Muscle layer of duodenum (tissue), 2 donors: ENCODE measurements at regions not wholly inside any gene's neighbourhood (a gene's known extent, or its start where the extent isn't known, plus 50 kb on each side); places are given as distances from the start of the nearest gene placed in this dataset.

Experiments
- H3K27ac ChIP-seq: one replicate; pipeline ENCODE4 v1.7.0; 2013; ENCODE audit warnings: mild to moderate bottlenecking, low read length
- H3K27me3 ChIP-seq: one replicate; pipeline ENCODE4 v1.7.0; 2013; ENCODE audit warnings: low read depth, mild to moderate bottlenecking, control low read depth, low read length
- H3K36me3 ChIP-seq, 2 donors: one replicate each; pipeline ENCODE4 v1.7.0; 2013; ENCODE audit warnings: low read length in 2 of 2, control low read depth in 1 of 2, mild to moderate bottlenecking in 1 of 2; ENCODE audit not compliant: insufficient read depth in 2 of 2, control insufficient read depth in 1 of 2
- H3K4me1 ChIP-seq, 2 donors: one replicate each; pipeline ENCODE4 v1.7.0; 2013; ENCODE audit warnings: low read length in 2 of 2, mild to moderate bottlenecking in 2 of 2, control low read depth in 1 of 2, moderate library complexity in 1 of 2; ENCODE audit not compliant: insufficient read depth in 2 of 2, control insufficient read depth in 1 of 2
- H3K4me3 ChIP-seq, 2 donors: one replicate each; pipeline ENCODE4 v1.7.0; 2013; ENCODE audit warnings: low read length in 2 of 2, low read depth in 1 of 2, mild to moderate bottlenecking in 1 of 2
- H3K9me3 ChIP-seq, 2 donors: one replicate each; pipeline ENCODE4 v1.7.0; 2013; ENCODE audit warnings: low read length in 2 of 2, control low read depth in 1 of 2, mild to moderate bottlenecking in 1 of 2; ENCODE audit not compliant: control insufficient read depth in 1 of 2
- donor health status: healthy.

DNA sequence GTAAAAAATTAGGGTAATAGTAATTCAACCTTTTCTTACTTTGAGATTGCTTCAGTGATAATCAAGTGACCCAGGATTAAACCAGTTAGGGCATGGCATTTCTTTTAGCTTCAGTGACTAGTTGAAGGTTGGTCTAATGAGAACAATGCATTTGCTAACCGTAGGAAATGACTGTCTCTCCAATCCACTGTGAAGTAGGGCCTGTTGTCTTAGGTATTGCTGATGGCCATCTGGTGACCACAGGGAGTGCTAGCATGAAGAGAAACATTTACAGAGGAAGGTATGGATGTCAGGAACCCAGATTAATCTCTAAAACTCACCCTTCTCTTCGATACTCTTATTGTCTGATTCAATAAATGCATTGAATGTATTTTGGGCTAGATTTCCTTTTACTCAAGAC is 535.9 kb upstream of the SEMA6A start:
- Histone ChIP-seq H3K36me3 (no peaks in the 10 kb centered on the region), H3K27me3 (no peaks in the 10 kb centered on the region), H3K4me1 (no peaks in the 10 kb centered on the region), H3K9me3 (no peaks in the 10 kb centered on the region), H3K4me3 (no peak overlapping the region), H3K27ac (no peak overlapping the region)

DNA sequence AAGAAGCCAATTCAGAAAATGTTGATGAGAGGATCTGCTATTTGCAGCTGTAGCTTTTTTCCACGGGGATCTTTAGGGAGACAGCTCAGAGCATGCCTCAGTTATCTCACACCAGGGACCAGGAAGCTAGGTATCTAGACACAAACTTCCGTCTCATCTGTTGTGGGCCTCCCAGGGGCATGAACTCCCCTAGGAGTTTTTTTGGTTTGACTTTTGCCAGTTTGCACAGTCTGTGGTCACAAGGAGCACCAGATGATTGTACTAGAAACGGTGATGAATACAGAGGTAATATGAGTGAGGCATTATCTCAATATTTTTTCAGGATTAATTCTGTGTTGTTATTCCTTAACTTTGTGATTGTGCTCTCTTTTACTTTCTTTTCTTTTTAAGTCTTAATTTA is 533.2 kb upstream of the SEMA6A start:
- no peaks in the 10 kb centered on the region for H3K9me3 ChIP-seq
- H3K27me3 ChIP-seq = no peaks in the 10 kb centered on the region
- no peaks in the 10 kb centered on the region for H3K36me3 ChIP-seq
- H3K4me3 ChIP-seq = no peak overlapping the region
- no peak overlapping the region for H3K27ac ChIP-seq
- no peaks in the 10 kb centered on the region for H3K4me1 ChIP-seq

- H3K4me1 ChIP-seq = no peaks in the 10 kb centered on the region
- H3K36me3 ChIP-seq = no peaks in the 10 kb centered on the region
- H3K9me3 ChIP-seq = no peaks in the 10 kb centered on the region
- no peaks in the 10 kb centered on the region for H3K27me3 ChIP-seq
- no peak overlapping the region for H3K27ac ChIP-seq
- H3K4me3 ChIP-seq = no peak overlapping the region
Observed at GRCh38 chr5:117103703-117104102, 529.1 kb upstream of the SEMA6A start.

GRCh38 chr5:117102591-117102990 is 528.0 kb upstream of the SEMA6A start:
- H3K4me1 ChIP-seq = no peaks in the 10 kb centered on the region
- H3K27ac ChIP-seq = no peak overlapping the region
- no peaks in the 10 kb centered on the region for H3K36me3 ChIP-seq
- no peak overlapping the region for H3K4me3 ChIP-seq
- no peaks in the 10 kb centered on the region for H3K9me3 ChIP-seq
- no peaks in the 10 kb centered on the region for H3K27me3 ChIP-seq

GRCh38 chr5:117100176-117100575 is 525.6 kb upstream of the SEMA6A start:
- H3K9me3 ChIP-seq = no peaks in the 10 kb centered on the region
- no peak overlapping the region for H3K27ac ChIP-seq
- H3K4me1 ChIP-seq = no peaks in the 10 kb centered on the region
- no peak overlapping the region for H3K4me3 ChIP-seq
- H3K27me3 ChIP-seq = no peaks in the 10 kb centered on the region
- no peaks in the 10 kb centered on the region for H3K36me3 ChIP-seq

GRCh38 chr5:117098094-117098493 is 523.5 kb upstream of the SEMA6A start:
- H3K9me3 ChIP-seq = no peaks in the 10 kb centered on the region
- no peaks in the 10 kb centered on the region for H3K4me1 ChIP-seq
- no peak overlapping the region for H3K27ac ChIP-seq
- H3K27me3 ChIP-seq = no peaks in the 10 kb centered on the region
- no peaks in the 10 kb centered on the region for H3K36me3 ChIP-seq
- H3K4me3 ChIP-seq = no peak overlapping the region

- Histone ChIP-seq H3K4me3 (no peak overlapping the region), H3K9me3 (no peaks in the 10 kb centered on the region), H3K27me3 (no peaks in the 10 kb centered on the region), H3K36me3 (no peaks in the 10 kb centered on the region), H3K27ac (no peak overlapping the region), H3K4me1 (no peaks in the 10 kb centered on the region)
Observed at GRCh38 chr5:117095346-117096332, 521.0 kb upstream of the SEMA6A start.

DNA sequence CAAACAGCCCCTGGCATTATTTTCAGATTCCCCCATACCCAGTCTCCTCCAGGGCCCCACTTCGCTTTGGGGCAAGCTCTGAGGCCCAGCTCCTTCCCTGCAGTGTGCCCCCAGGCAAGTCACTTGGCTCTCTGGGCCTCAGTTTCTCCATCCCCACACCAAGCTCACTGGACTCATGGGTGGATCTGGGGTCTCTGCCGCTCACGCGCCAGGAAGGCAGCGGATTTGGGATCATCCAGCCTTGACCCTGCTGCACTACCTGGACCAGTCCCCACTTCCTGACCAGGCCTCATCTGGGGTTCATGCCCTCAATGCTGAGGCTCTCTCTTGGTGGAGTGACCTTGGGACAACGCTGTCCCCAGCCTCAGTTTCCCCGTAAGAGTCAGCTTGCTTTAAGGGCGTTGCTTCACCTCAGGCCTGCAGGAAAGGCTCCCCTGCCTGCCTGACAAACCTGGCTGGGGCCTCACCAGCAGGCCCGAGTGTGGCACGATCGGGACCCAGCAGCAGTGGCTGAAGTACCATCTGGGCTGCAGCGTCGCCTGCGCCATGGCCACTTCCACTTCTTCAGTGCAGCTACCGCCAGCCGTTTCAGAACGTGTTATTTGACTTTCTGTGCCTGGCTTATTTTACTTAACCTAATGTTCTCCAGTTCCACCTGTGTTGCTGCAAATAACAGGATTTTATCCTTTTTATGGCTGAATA is 519.6 kb upstream of the SEMA6A start:
- H3K9me3 ChIP-seq = no peaks in the 10 kb centered on the region

DNA sequence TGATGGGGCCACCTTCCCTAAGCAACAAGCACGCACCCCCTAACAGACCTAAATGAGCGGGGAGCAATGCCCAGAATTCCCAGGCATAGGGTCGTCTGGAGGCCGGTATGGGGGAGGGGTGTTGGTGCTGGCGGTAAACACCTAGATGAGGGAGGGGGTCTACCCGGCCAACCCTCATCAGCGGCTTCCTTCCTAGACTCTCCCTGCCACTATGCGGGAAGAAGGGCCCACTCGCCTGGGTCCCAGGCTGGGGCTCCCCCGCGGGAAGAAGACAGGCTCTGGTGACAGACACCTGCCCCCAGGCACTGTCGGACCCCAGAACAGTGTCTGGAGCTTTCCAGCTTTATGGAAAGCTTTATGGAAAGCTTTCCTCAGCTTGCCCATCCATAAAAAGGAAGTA is 519.0 kb upstream of the SEMA6A start:
- H3K27ac ChIP-seq = no peak overlapping the region
- H3K4me1 ChIP-seq = no peaks in the 10 kb centered on the region
- H3K9me3 ChIP-seq = no peaks in the 10 kb centered on the region
- no peaks in the 10 kb centered on the region for H3K36me3 ChIP-seq
- H3K4me3 ChIP-seq = no peak overlapping the region
- H3K27me3 ChIP-seq = no peaks in the 10 kb centered on the region

More for the DNA sequence above, 519.6 kb upstream of the SEMA6A start:
- H3K27ac ChIP-seq = no peak overlapping the region
- no peaks in the 10 kb centered on the region for H3K36me3 ChIP-seq
- H3K27me3 ChIP-seq = no peaks in the 10 kb centered on the region
- no peaks in the 10 kb centered on the region for H3K4me1 ChIP-seq
- H3K4me3 ChIP-seq = no peak overlapping the region

DNA sequence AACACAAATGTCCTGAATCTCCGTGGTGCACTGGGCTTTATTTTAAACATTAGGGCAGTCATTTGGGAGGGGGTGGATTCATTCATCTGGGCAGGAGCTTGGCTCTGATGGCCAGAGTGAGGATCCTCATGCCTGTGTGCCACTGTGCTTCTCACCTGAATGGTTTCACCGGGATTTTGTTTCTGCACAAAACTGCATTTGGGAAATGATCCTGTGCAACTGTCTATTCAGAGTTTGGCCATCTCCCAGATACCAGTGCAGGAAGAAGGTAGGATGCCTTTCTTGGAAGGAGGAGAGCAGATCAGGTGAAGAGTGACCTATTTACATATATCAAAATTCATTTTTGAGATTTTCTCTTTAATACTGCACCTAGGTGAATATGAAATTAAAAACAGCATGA is 514.4 kb upstream of the SEMA6A start:
- H3K27ac ChIP-seq = no peak overlapping the region
- H3K4me3 ChIP-seq = no peak overlapping the region
- H3K27me3 ChIP-seq = no peaks in the 10 kb centered on the region
- H3K4me1 ChIP-seq = no peaks in the 10 kb centered on the region
- no peaks in the 10 kb centered on the region for H3K9me3 ChIP-seq
- H3K36me3 ChIP-seq = no peaks in the 10 kb centered on the region

GRCh38 chr5:117088176-117088575 is 513.6 kb upstream of the SEMA6A start:
- H3K36me3 ChIP-seq = no peaks in the 10 kb centered on the region
- no peaks in the 10 kb centered on the region for H3K9me3 ChIP-seq
- H3K4me1 ChIP-seq = no peaks in the 10 kb centered on the region
- no peak overlapping the region for H3K4me3 ChIP-seq
- H3K27ac ChIP-seq = no peak overlapping the region
- no peaks in the 10 kb centered on the region for H3K27me3 ChIP-seq
